CD4-positive, alpha-beta T cell treated with Interleukin-21 for 1 hour (primary cell): ENCODE measurements at regions not wholly inside any gene's neighbourhood (a gene's known extent, or its start where the extent isn't known, plus 50 kb on each side); places are given as distances from the start of the nearest gene placed in this dataset.

Experiments used
- DNase-seq: peaks from one replicate; pipeline ENCODE4 v3.0.0-alpha.2; 2020

GRCh38 chr5:27308153-27308552 is 269.8 kb upstream of the CDH9 start:
- DNase-seq: no peak

DNA sequence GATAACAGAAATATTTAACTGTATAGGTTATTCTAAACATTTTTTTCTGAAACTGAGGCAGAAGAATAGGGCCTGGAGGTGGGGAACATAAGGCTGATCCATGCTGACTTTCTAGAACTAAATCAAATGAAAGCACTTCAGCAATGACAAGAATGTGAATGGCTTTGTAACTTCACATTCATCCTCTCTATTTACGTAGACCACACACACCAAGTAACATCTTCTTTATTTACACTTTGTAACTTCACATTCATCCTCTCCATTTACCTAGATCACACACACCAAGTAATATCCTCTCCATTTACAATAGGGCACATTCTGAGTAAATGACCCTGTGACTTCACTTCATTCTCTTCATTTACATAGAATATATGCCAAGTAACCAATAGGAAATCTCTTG is 251.8 kb upstream of the CDH9 start:
- DNase-seq: no peak

- DNase-seq: no peak
These were observed 237.7 kb upstream of the CDH9 start for GRCh38 chr5:27276119-27276518.

DNA sequence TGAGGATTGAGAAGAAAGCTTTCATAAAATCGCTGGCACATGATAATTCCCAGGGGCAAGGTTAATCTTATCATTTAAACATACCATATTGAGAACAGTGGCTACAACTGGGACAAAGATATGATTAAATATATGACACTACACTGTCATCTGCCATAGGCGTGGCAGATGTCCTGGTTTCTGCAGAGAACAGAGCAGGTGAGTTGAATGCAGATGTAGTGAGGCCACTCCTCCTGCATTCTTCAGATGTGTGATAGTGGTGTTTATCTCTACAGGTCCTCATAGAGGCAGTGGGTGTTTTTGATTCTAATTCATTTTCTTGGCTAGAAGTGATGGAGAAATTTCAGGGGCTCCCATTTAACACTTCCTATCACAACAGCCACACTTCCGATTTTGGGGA is 237.0 kb upstream of the CDH9 start:
- no peak for DNase-seq

GRCh38 chr5:27269766-27270165 is 231.4 kb upstream of the CDH9 start:
- DNase-seq: no peak

DNA sequence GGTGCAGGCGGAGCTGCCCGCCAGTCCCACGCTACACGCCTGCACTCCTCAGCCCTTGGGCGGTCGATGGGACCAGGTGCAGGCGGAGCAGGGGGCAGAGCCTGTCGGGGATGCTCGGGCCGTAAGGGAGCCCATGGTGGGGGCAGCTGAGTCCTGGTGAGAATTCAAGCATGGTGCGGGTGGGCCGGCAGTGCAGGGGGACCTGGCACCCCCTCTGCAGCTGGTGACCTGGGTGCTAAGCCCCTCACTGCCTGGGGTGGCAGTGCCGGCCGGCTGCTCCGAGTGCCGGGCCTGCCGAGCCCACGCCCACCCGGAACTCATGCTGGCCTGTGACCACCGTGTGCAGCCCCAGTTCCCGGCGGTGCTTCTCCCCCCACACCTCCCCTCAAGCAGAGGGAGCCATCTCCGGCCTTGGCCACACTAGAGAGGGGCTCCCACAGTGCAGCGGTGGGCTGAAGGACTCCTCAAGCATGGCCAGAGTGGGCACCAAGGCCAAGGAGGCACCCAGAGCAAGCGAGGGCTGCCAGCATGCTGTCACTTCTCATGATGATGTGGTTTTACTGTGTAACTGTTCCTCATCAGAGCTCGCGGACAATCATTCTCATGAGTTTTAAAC is 228.9 kb upstream of the CDH9 start:
- DNase-seq: no peak

- DNase-seq: no peak
These were observed 227.8 kb upstream of the CDH9 start for GRCh38 chr5:27266184-27266583.

GRCh38 chr5:27257696-27258095 is 219.3 kb upstream of the CDH9 start:
- no peak for DNase-seq

DNA sequence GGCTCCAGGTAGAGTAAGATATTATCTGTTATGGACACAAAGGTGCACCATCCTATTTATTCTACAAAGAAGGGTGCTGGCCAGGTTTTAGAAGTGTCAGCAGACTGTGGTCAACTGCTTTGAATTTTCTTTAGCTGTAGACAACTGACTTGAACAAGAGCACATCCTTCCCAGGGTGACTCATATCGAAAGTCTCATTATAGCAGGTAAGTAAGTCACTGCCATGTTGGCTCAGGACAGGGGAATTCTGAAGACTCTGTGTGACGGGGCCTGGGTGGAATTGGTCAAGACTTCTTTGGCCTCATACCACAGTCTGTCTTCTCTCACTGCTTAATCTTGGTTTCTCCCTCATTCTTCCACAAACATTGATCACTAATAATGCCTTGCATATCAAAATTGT is 214.5 kb upstream of the CDH9 start:
- no peak for DNase-seq

GRCh38 chr5:27242258-27242626 is 203.9 kb upstream of the CDH9 start:
- DNase-seq: no peak

- no peak for DNase-seq
These were observed 203.3 kb upstream of the CDH9 start for GRCh38 chr5:27241564-27242257.

DNA sequence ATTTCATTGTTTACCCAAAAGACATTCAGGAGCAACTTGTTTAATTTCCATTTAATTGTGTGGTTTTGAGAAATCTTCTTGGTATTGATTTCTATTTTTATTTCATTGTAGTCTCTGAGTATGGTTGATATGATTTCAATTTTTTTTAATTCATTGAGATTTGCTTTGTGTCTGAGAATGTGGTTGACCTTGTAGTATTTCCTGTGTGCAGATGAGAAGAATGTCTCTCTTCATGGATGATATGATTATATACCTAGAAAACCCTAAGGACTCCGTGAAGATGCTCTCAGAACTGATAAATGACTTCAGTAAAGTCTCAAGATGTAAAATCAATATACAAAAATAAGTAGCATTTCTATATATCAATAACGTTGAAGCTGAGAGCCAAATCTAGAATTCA is 202.4 kb upstream of the CDH9 start:
- no peak for DNase-seq

- DNase-seq: no peak
These were observed 196.5 kb upstream of the CDH9 start for GRCh38 chr5:27234916-27235315.

DNA sequence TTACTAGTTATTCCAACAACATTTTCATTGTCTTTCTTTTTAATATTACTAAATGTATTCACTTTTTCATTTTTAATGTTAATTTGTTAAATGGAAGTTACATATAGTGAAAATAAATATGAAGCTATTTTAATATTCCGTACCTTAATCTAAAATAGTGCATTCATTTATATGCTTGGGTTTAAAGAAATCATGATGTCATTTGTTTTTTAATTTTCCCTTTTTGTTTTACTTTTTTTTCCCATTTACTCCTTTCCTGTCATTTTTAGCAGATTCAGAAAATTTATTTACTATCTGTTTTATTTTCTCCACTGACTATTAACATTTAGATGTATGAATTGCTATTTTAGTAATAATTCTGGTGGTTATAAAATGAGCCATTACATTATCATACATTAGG is 183.0 kb upstream of the CDH9 start:
- DNase-seq: no peak

DNA sequence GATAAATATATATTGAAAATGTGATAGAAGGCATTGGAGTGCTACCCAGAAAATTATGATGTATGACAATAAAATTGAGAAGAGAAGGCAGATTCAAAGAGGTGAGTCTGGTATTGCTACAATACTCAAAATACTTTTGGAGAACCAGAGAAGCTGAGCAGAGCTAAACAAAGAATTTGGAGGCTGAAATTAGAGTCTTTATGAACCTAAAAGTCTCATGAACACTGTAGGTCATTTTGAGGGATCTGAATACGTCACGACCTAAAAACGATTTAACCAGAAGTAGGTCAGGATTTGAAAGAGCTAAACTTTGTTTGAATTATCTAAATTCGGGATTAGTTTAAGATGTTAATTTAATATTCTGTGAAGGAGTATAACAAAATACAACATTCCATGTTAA is 182.4 kb upstream of the CDH9 start:
- DNase-seq: no peak

- DNase-seq: no peak
These were observed 179.6 kb upstream of the CDH9 start for GRCh38 chr5:27217977-27218376.

DNA sequence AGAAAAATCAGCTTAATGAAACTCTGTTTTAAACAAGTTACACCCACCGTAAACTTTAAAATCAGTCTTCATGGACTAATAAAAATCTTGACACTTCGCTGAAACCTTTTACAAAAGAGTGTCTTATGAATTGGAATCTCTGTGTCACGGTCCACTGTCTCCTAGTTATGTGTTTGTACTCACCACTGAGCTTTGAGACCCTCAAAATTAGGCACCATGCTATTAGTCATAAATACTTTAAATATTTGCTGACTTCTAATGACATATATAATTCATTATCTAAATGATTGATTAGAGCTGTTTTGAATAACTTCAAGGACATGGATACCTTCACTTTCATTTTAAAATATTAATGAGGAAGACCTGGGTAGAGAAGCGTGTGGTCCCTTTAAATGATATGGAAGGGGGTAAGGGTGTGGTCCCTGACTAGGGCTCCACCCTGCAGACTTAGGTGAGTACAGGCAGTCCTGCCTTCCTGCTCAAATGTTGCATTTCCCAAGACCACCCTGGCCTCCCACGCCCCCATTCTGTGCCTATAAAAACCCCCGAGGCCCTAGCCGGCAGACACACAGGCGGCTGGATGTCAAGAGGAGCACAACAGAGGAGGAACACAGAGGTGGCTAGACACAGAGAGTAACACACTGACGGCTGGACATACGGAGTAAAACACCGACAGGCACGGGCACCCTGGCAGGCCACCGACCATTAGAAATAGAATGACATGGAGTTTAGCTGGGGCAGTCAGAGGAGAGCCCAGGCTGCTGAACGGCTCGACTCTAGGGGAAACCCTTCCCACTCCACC is 179.0 kb upstream of the CDH9 start:
- DNase-seq: no peak

DNA sequence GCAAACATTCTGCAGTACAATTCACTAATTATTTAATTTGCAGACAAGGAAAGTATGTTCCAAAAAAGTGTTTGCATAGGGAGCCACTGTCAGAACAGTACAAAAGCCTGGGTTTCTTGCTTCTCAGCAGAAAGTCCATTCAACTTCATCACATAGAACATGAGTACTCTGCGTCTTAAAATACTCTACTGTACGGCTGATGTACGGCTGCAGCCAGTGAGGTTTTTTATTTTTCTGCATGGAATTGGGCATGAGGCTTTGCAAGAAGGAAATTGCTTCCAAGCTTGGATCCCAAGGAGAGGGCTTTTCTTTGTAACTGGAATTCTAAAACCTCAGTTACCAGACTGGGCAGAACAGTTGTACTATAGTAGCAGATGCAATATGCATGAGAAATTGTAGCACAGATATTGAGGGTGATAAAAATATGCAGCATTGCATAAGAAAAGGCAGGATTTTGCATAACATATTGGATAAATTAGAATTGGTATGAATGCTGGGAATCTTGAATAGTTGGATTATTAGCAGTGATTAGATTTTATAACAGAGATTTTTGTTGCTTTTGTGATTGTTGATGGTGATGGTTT is 178.1 kb upstream of the CDH9 start:
- DNase-seq: no peak

- DNase-seq: no peak
These were observed 169.7 kb upstream of the CDH9 start for GRCh38 chr5:27208051-27208450.

- no peak for DNase-seq
These were observed 153.6 kb upstream of the CDH9 start for GRCh38 chr5:27191786-27192510.

DNA sequence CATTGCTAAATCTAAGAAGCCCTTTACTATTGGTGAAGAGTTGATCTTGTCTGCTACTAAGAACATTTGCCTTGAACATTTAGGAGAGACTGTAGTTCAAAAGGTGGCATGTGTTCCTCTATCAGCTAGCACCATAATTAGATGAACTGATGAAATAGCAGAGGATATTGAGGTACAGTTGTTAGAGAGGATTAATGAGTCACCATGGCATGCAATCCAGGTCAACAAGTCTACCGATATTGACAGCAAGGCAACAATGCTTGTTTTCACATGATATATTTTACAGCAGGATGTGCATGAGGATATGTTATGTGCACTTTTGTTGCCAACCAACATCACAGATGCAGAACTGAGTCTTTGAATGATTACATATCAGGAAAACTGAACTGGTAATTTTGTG is 134.3 kb upstream of the CDH9 start:
- DNase-seq: no peak

DNA sequence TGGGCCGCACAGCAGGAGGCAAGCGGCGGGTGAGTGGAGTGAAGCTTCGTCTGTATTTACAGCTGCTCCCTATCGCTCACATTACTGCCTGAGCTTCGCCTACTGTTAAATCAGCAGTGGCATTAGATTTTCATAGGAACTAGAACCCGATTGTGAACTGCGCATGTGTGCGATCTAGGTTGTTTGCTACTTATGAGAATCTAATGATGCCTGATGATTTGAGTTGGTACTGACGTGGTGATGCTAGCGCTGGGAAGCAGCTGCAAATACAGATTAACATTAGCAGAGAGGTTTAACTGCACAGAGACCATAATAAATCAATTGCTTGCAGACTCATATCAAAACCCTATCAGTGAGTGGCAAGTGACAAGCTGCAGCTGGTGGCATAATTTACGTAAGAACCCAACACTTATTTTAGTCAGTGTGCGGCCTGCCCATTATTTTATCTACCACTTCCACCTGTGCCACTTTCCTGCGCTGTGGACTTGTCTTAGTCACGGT is 133.4 kb upstream of the CDH9 start:
- DNase-seq: no peak

DNA sequence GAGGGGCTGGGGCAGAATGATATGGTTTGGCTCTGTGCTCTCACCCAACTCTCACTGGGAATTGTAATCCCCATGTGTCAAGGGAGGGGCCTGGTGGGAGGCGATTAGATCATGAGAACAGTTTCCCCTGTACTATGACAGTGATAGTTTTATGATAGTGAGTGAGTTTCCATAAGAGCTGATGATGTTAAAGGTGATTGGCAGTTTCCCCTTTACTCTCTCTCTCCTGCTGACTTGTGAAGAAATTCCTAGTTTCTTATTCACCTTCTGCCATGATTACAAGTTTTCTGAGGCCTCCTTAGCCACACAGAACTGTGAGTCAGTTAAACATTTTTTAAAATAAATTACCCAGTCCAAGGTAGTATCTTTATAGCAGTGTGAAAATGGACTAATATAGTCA is 120.4 kb upstream of the CDH9 start:
- DNase-seq: no peak
